CD14-positive monocyte (primary cell): ENCODE measurements at regions not wholly inside any gene's neighbourhood (a gene's known extent, or its start where the extent isn't known, plus 50 kb on each side); places are given as distances from the start of the nearest gene placed in this dataset.

Experiments used
- DNase-seq, 3 donors: peaks; one replicate each; pipeline ENCODE4 v3.0.0-alpha.2; 2011 to 2022
- H2AFZ ChIP-seq: 2 replicates; pipeline ENCODE4 v1.6.0; 2012; ENCODE audit warnings: mild to moderate bottlenecking, low read depth, low read length, inconsistent platforms; ENCODE audit not compliant: insufficient read depth, poor library complexity, severe bottlenecking
- H3K27ac ChIP-seq, 2 donors: 1 replicate in 1 of 2; 2 replicates in 1 of 2; pipeline ENCODE4 v1.5.1; 2012 to 2013; ENCODE audit warnings: low read length in 2 of 2, control low read depth in 1 of 2, inconsistent platforms in 1 of 2, low read depth in 1 of 2, mild to moderate bottlenecking in 1 of 2
- H3K27me3 ChIP-seq, 2 donors: one replicate each; pipeline versions ENCODE4 v1.6.0 to v1.6.1; 2011 to 2013; ENCODE audit warnings: low read length in 2 of 2; ENCODE audit not compliant: control insufficient read depth in 2 of 2, insufficient read depth in 2 of 2
- H3K36me3 ChIP-seq, 2 donors: replicated peaks in 1 of 2; 1 replicate in 1 of 2; 2 replicates in 1 of 2; pipeline versions ENCODE4 v1.5.1 to v1.6.1; 2012 to 2013; ENCODE audit warnings: low read length in 2 of 2, control low read depth in 1 of 2, inconsistent platforms in 1 of 2, mild to moderate bottlenecking in 1 of 2; ENCODE audit not compliant: insufficient read depth in 2 of 2, control insufficient read depth in 1 of 2
- H3K4me1 ChIP-seq, 2 donors: 1 replicate in 1 of 2; 2 replicates in 1 of 2; pipeline versions ENCODE4 v1.5.1 to v1.6.1; 2012 to 2013; ENCODE audit warnings: low read length in 2 of 2, control low read depth in 1 of 2, inconsistent platforms in 1 of 2, mild to moderate bottlenecking in 1 of 2, moderate library complexity in 1 of 2; ENCODE audit not compliant: insufficient read depth in 2 of 2, control insufficient read depth in 1 of 2
- H3K4me2 ChIP-seq: replicated peaks from 2 replicates; pipeline ENCODE3; 2012; ENCODE audit warnings: low read length, moderate library complexity, mild to moderate bottlenecking; ENCODE audit not compliant: poor library complexity, severe bottlenecking; ENCODE audit errors: extremely low read depth
- H3K4me3 ChIP-seq, 3 experiments: fragments of 200-600 bp in 1 of 3; sonication (generic) in 1 of 3; replicated peaks in 1 of 3; 1 replicate in 2 of 3; 2 replicates in 1 of 3; pipeline ENCODE4 v1.5.1; 2011 to 2013; ENCODE audit warnings: low read length in 3 of 3, mild to moderate bottlenecking in 3 of 3, control low read depth in 2 of 3, low read depth in 2 of 3, inconsistent platforms in 1 of 3, moderate library complexity in 1 of 3
- H3K79me2 ChIP-seq: 2 replicates; pipeline ENCODE4 v1.6.0; 2012; ENCODE audit warnings: mild to moderate bottlenecking, control low read depth, inconsistent platforms, low read length, moderate library complexity; ENCODE audit not compliant: insufficient read depth
- H3K9ac ChIP-seq: 2 replicates; pipeline ENCODE4 v1.6.0; 2017; ENCODE audit warnings: low read length, mild to moderate bottlenecking; ENCODE audit not compliant: insufficient read depth, poor library complexity, severe bottlenecking
- H3K9me3 ChIP-seq, 2 donors: replicated peaks in 1 of 2; 1 replicate in 1 of 2; 2 replicates in 1 of 2; pipeline versions ENCODE4 v1.5.1 to v1.6.1; 2012 to 2013; ENCODE audit warnings: low read length in 2 of 2, control low read depth in 1 of 2; ENCODE audit not compliant: control insufficient read depth in 1 of 2, insufficient read depth in 1 of 2
- H4K20me1 ChIP-seq: 2 replicates; pipeline ENCODE4 v1.6.0; 2012; ENCODE audit warnings: mild to moderate bottlenecking, low read length, control low read depth, moderate library complexity; ENCODE audit not compliant: insufficient read depth
- H3K27ac Mint-ChIP-seq, 7 donors: one replicate each; pipeline ENCODE4 v1.8.0; 2020; ENCODE audit warnings: mild to moderate bottlenecking in 7 of 7, mixed read lengths in 7 of 7, moderate library complexity in 6 of 7, inconsistent platforms in 2 of 7
- H3K27me3 Mint-ChIP-seq, 3 donors: one replicate each; pipeline ENCODE4 v1.8.0; 2021 to 2022; ENCODE audit warnings: low read depth in 3 of 3, mild to moderate bottlenecking in 3 of 3, mixed read lengths in 3 of 3, moderate library complexity in 3 of 3, inconsistent platforms in 1 of 3
- H3K36me3 Mint-ChIP-seq, 2 donors: one replicate each; pipeline ENCODE4 v1.8.0; 2020; ENCODE audit warnings: mixed read lengths in 2 of 2, inconsistent platforms in 1 of 2, mild to moderate bottlenecking in 1 of 2
- H3K4me1 Mint-ChIP-seq: one replicate; pipeline ENCODE4 v1.8.0; 2020; ENCODE audit warnings: mild to moderate bottlenecking, mixed read lengths
- H3K4me3 Mint-ChIP-seq, 2 donors: one replicate each; pipeline ENCODE4 v1.8.0; 2020; ENCODE audit warnings: mild to moderate bottlenecking in 2 of 2, mixed read lengths in 2 of 2, moderate library complexity in 1 of 2
- H3K9me3 Mint-ChIP-seq, 7 donors: one replicate each; pipeline ENCODE4 v1.8.0; 2020 to 2022; ENCODE audit warnings: mixed read lengths in 7 of 7, mild to moderate bottlenecking in 6 of 7, moderate library complexity in 6 of 7, inconsistent platforms in 2 of 7
- CTCF ChIP-seq: fragments of 200-600 bp; IDR thresholded peaks from one replicate; pipeline ENCODE4 v1.8.0; 2022; ENCODE audit warnings: antibody characterized with exemption, mild to moderate bottlenecking
- WGBS: methylation state at CpG from one replicate; pipeline ENCODE4 v1.1.5; 2013; ENCODE audit warnings: missing lambda C conversion rate; ENCODE audit not compliant: insufficient coverage; 5-methylcytosine and 5-hydroxymethylcytosine counted together
- intact Hi-C, 2 donors: fragments of 100-400 bp; cut with micrococcal nuclease; formaldehyde crosslinking; loops; one replicate each; pipeline versions ENCODE4 v1.15.0 to v1.15.1; 2023

GRCh38 chr2:12041236-12041635 lies 294.8 kb downstream of the LPIN1 start:
- WGBS: 100% methylated on average over 3 of the region's 6 CpGs
- no peak overlapping the region for H3K4me2 ChIP-seq
- H4K20me1 ChIP-seq: no peaks in the 10 kb centered on the region
- TF ChIP-seq CTCF: no peak
- peaks cover 0 to 10% of the 10 kb centered on the region in 2 donors for H3K9me3 ChIP-seq
- Mint-ChIP-seq H3K4me3 (no peak overlapping the region), H3K27ac (no peak overlapping the region), H3K4me1 (peaks cover 42% of the 10 kb centered on the region), H3K36me3 (peaks cover 0 to 2% of the 10 kb centered on the region in 2 donors), H3K27me3 (peaks cover 0 to 2% (median 2%) of the 10 kb centered on the region in 3 donors), H3K9me3 (peaks cover 0 to 16% (median 8%) of the 10 kb centered on the region in 7 donors)
- no peak overlapping the region for H3K4me3 ChIP-seq
- H2AFZ ChIP-seq: no peak overlapping the region
- H3K36me3 ChIP-seq: no peaks in the 10 kb centered on the region
- no peak overlapping the region for H3K27ac ChIP-seq
- H3K4me1 ChIP-seq: peaks cover 28 to 35% of the 10 kb centered on the region in 2 donors
- no peaks in the 10 kb centered on the region for H3K27me3 ChIP-seq
- H3K9ac ChIP-seq: no peak overlapping the region
- no peaks in the 10 kb centered on the region for H3K79me2 ChIP-seq
- DNase-seq: no peak
- intact Hi-C loops: loop anchor here in 1 of 2 donors (10.0 kb wide), 1 partner anchor 176 kb away; no protein-coding TSS in a partner anchor

- Mint-ChIP-seq H3K9me3 (peaks cover 0 to 15% (median 8%) of the 10 kb centered on the region in 7 donors), H3K27me3 (peaks cover 0 to 7% (median 2%) of the 10 kb centered on the region in 3 donors), H3K4me1 (peaks cover 45% of the 10 kb centered on the region), H3K36me3 (peaks cover 0 to 2% of the 10 kb centered on the region in 2 donors), H3K4me3 (no peak overlapping the region), H3K27ac (peak overlapping the region in 1 of 7 donors; percentile 10)
- Histone ChIP-seq H3K27me3 (no peaks in the 10 kb centered on the region), H3K9me3 (peaks cover 0 to 10% of the 10 kb centered on the region in 2 donors), H4K20me1 (no peaks in the 10 kb centered on the region), H3K36me3 (no peaks in the 10 kb centered on the region), H2AFZ (no peak overlapping the region), H3K4me2 (no peak overlapping the region), H3K27ac (no peak overlapping the region), H3K9ac (no peak overlapping the region), H3K79me2 (no peaks in the 10 kb centered on the region), H3K4me3 (no peak overlapping the region), H3K4me1 (peaks cover 28 to 37% of the 10 kb centered on the region in 2 donors)
- no peak for TF ChIP-seq CTCF
- DNase-seq: no peak
- intact Hi-C loops: loop anchor here in 1 of 2 donors (10.0 kb wide), 1 partner anchor 178 kb away; no protein-coding TSS in a partner anchor
- WGBS: no CpG with 5 or more reads among the region's 2 CpGs
Observed at GRCh38 chr2:12043131-12043530, 296.7 kb downstream of the LPIN1 start.
